ENCODE measurements at regions not wholly inside any gene's neighbourhood (a gene's known extent, or its start where the extent isn't known, plus 50 kb on each side); places are given as distances from the start of the nearest gene placed in this dataset.

DNA sequence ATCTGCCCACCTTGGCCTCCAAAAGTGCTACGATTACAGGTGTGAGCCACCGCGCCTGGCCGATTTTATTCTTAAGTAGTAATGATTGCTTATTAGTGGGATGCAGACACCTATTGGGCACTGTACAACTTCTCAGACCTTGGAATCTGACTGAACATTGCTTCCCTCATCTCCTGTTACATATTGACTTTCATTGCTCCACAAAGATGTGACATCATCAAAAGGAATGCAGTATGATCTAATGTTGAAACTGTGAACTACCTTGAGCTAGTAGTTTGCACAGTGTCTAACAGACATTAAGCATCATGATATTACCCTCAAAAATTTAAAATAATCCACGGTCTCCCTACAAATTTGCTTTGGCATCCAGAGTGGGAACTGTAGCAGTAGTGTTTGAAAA is 109.8 kb upstream of the SIX2 start (continued):
- TF ChIP-seq ZNF521 (tag by site-specific recombination; IDR thresholded peaks at IDR 0.05): no peak
- TF ChIP-seq, protein P1, sequence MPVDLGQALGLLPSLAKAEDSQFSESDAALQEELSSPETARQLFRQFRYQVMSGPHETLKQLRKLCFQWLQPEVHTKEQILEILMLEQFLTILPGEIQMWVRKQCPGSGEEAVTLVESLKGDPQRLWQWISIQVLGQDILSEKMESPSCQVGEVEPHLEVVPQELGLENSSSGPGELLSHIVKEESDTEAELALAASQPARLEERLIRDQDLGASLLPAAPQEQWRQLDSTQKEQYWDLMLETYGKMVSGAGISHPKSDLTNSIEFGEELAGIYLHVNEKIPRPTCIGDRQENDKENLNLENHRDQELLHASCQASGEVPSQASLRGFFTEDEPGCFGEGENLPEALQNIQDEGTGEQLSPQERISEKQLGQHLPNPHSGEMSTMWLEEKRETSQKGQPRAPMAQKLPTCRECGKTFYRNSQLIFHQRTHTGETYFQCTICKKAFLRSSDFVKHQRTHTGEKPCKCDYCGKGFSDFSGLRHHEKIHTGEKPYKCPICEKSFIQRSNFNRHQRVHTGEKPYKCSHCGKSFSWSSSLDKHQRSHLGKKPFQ (tag by site-specific recombination; IDR thresholded peaks at IDR 0.05): no peak
- no peak for TF ChIP-seq ZNF350 (tag by site-specific recombination; IDR thresholded peaks at IDR 0.05)
- TF ChIP-seq ZNF274 (IDR thresholded peaks at IDR 0.05; ENCODE audit: low read length): no peak
- TF ChIP-seq ZNF274 (tag by site-specific recombination; IDR thresholded peaks at IDR 0.05; ENCODE audit: borderline replicate concordance): no peak
- TF ChIP-seq ZBTB48 (tag by site-specific recombination; IDR thresholded peaks at IDR 0.05): no peak
- TF ChIP-seq ZNF132 (tag by site-specific recombination; IDR thresholded peaks at IDR 0.05; ENCODE audit: borderline replicate concordance): no peak
- no peak for TF ChIP-seq ZNF544 (tag by site-specific recombination; IDR thresholded peaks at IDR 0.05)
- TF ChIP-seq, protein P2, sequence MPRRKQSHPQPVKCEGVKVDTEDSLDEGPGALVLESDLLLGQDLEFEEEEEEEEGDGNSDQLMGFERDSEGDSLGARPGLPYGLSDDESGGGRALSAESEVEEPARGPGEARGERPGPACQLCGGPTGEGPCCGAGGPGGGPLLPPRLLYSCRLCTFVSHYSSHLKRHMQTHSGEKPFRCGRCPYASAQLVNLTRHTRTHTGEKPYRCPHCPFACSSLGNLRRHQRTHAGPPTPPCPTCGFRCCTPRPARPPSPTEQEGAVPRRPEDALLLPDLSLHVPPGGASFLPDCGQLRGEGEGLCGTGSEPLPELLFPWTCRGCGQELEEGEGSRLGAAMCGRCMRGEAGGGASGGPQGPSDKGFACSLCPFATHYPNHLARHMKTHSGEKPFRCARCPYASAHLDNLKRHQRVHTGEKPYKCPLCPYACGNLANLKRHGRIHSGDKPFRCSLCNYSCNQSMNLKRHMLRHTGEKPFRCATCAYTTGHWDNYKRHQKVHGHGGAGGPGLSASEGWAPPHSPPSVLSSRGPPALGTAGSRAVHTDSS (tag by site-specific recombination; IDR thresholded peaks at IDR 0.05): no peak
- no peak for TF ChIP-seq ZNF433 (tag by site-specific recombination; IDR thresholded peaks at IDR 0.05; ENCODE audit: low read depth)
- TF ChIP-seq KLF16 (tag by site-specific recombination; IDR thresholded peaks at IDR 0.05): no peak
- TF ChIP-seq ZFP3 (tag by site-specific recombination; IDR thresholded peaks at IDR 0.05; ENCODE audit: low read depth): no peak
- TF ChIP-seq ZNF558 (tag by site-specific recombination; IDR thresholded peaks at IDR 0.05): no peak
- no peak for TF ChIP-seq GFI1B (tag by site-specific recombination; IDR thresholded peaks at IDR 0.05)
- peak; percentile 95 for TF ChIP-seq ZNF629 (tag by site-specific recombination; IDR thresholded peaks at IDR 0.05)
- TF ChIP-seq, protein P3, sequence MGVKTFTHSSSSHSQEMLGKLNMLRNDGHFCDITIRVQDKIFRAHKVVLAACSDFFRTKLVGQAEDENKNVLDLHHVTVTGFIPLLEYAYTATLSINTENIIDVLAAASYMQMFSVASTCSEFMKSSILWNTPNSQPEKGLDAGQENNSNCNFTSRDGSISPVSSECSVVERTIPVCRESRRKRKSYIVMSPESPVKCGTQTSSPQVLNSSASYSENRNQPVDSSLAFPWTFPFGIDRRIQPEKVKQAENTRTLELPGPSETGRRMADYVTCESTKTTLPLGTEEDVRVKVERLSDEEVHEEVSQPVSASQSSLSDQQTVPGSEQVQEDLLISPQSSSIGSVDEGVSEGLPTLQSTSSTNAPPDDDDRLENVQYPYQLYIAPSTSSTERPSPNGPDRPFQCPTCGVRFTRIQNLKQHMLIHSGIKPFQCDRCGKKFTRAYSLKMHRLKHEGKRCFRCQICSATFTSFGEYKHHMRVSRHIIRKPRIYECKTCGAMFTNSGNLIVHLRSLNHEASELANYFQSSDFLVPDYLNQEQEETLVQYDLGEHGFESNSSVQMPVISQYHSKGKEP (tag by site-specific recombination; IDR thresholded peaks at IDR 0.05): no peak
- no peak for TF ChIP-seq ZNF501 (tag by site-specific recombination; IDR thresholded peaks at IDR 0.05)
- TF ChIP-seq, protein P4, sequence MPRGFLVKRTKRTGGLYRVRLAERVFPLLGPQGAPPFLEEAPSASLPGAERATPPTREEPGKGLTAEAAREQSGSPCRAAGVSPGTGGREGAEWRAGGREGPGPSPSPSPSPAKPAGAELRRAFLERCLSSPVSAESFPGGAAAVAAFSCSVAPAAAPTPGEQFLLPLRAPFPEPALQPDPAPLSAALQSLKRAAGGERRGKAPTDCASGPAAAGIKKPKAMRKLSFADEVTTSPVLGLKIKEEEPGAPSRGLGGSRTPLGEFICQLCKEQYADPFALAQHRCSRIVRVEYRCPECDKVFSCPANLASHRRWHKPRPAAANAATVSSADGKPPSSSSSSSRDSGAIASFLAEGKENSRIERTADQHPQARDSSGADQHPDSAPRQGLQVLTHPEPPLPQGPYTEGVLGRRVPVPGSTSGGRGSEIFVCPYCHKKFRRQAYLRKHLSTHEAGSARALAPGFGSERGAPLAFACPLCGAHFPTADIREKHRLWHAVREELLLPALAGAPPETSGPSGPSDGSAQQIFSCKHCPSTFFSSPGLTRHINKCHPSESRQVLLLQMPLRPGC (tag by site-specific recombination; IDR thresholded peaks at IDR 0.05): peak; percentile 76; the same call in 1 of the 2 replicates
- no peak for TF ChIP-seq ZNF311 (tag by site-specific recombination; IDR thresholded peaks at IDR 0.05; ENCODE audit: borderline replicate concordance)
- TF ChIP-seq ZNF555 (tag by site-specific recombination; conservative IDR thresholded peaks at IDR 0.05): no peak
- TF ChIP-seq GLI4 (tag by site-specific recombination; IDR thresholded peaks at IDR 0.05): no peak; the same call in 1 of the 2 replicates
- no peak for TF ChIP-seq ZNF121 (tag by site-specific recombination; IDR thresholded peaks at IDR 0.05)
- no peak for TF ChIP-seq ZNF768 (tag by site-specific recombination; IDR thresholded peaks at IDR 0.05)
- TF ChIP-seq, protein P5, sequence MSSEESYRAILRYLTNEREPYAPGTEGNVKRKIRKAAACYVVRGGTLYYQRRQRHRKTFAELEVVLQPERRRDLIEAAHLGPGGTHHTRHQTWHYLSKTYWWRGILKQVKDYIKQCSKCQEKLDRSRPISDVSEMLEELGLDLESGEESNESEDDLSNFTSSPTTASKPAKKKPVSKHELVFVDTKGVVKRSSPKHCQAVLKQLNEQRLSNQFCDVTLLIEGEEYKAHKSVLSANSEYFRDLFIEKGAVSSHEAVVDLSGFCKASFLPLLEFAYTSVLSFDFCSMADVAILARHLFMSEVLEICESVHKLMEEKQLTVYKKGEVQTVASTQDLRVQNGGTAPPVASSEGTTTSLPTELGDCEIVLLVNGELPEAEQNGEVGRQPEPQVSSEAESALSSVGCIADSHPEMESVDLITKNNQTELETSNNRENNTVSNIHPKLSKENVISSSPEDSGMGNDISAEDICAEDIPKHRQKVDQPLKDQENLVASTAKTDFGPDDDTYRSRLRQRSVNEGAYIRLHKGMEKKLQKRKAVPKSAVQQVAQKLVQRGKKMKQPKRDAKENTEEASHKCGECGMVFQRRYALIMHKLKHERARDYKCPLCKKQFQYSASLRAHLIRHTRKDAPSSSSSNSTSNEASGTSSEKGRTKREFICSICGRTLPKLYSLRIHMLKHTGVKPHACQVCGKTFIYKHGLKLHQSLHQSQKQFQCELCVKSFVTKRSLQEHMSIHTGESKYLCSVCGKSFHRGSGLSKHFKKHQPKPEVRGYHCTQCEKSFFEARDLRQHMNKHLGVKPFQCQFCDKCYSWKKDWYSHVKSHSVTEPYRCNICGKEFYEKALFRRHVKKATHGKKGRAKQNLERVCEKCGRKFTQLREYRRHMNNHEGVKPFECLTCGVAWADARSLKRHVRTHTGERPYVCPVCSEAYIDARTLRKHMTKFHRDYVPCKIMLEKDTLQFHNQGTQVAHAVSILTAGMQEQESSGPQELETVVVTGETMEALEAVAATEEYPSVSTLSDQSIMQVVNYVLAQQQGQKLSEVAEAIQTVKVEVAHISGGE (tag by site-specific recombination; conservative IDR thresholded peaks at IDR 0.05; ENCODE audit: low read depth): no peak
- TF ChIP-seq ZSCAN30 (tag by site-specific recombination; IDR thresholded peaks at IDR 0.05): no peak
- TF ChIP-seq ZNF610 (tag by site-specific recombination; IDR thresholded peaks at IDR 0.05; ENCODE audit: borderline replicate concordance): no peak
- TF ChIP-seq ZNF184 (tag by site-specific recombination; IDR thresholded peaks at IDR 0.05): no peak
- no peak for TF ChIP-seq ZNF561 (tag by site-specific recombination; IDR thresholded peaks at IDR 0.05; ENCODE audit: borderline replicate concordance)
- TF ChIP-seq ZNF621 (tag by site-specific recombination; IDR thresholded peaks at IDR 0.05): no peak
- TF ChIP-seq SALL2 (tag by site-specific recombination; IDR thresholded peaks at IDR 0.05; ENCODE audit: borderline replicate concordance): no peak
- peak; percentile 34; the same call in 1 of the 2 replicates for TF ChIP-seq ZNF391 (tag by site-specific recombination; IDR thresholded peaks at IDR 0.05; ENCODE audit: borderline replicate concordance, low read depth)
- TF ChIP-seq ZBTB21 (tag by site-specific recombination; IDR thresholded peaks at IDR 0.05): peak; percentile 87
- TF ChIP-seq ZNF664 (tag by site-specific recombination; IDR thresholded peaks at IDR 0.05): no peak
